Right ventricle myocardium superior (tissue), 1 donor: ENCODE measurements at regions not wholly inside any gene's neighbourhood (a gene's known extent, or its start where the extent isn't known, plus 50 kb on each side); places are given as distances from the start of the nearest gene placed in this dataset.
"Not testable (repeated sequence)": the region's sequence is repeated elsewhere in the genome, so short reads cannot be mapped to it uniquely, and the experiment has no call there.

Source experiments
- ATAC-seq: fragments of 200-7000 bp; cut with Tn5 transposase; one replicate; pipeline ENCODE4 v1.9.1; 2020; ENCODE audit warnings: mild to moderate bottlenecking; ENCODE audit not compliant: poor library complexity
- DNase-seq: peaks from one replicate; pipeline ENCODE4 v3.0.0-alpha.2; 2020
- intact Hi-C: fragments of 100-400 bp; cut with DNase I; formaldehyde crosslinking; loops from one replicate; pipeline ENCODE4 v1.11.2; 2022
- donor health status: DM: no; HTN: yes; CAD: no; lungs with severe emphysema.

DNA sequence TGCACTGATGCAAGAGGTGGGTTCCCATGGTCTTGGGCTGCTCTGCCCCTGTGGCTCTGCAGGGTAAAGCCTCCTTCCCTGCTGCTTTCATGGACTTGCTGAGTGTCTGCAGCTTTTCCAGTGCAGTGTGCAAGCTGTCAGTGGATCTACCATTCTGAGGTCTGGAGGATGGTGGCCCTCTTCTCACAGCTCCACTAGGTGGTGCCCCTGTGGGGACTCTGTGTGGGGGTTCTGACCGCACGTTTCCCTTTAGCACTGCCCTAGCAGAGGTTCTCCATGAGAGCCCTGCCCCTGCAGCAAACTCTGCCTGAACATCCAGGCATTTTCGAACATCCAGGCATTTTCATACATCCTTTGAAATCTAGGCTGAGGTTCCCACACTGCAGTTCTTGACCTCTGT is 329.8 kb upstream of the NAALADL2 start:
- DNase-seq (no peak), ATAC-seq (no peak)
- intact Hi-C loops: no loop called here

GRCh38 chr3:174531262-174531982 is 327.7 kb upstream of the NAALADL2 start:
- no peak for DNase-seq
- intact Hi-C loops: no loop called here
- ATAC-seq: no peak

DNA sequence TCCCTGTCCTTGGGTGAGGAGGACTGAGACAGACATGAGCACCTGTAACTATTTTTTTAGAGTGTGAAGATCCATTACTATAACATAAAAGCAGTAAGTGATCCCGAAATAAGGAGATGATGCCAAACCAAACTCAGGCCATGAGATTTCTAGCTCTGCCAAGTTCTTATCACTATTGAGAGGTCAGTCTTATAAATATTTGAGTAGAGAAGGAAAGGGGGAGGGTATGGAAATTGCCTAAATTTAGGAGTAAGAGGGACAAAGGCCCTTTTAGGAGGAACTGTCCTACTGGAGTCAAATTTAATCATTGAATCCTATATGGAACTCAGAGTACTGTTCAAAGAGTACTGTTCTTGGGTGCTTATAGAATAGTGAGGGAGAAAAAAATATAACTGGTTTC is 326.9 kb upstream of the NAALADL2 start:
- ATAC-seq: no peak
- no peak for DNase-seq
- intact Hi-C loops: no loop called here

DNA sequence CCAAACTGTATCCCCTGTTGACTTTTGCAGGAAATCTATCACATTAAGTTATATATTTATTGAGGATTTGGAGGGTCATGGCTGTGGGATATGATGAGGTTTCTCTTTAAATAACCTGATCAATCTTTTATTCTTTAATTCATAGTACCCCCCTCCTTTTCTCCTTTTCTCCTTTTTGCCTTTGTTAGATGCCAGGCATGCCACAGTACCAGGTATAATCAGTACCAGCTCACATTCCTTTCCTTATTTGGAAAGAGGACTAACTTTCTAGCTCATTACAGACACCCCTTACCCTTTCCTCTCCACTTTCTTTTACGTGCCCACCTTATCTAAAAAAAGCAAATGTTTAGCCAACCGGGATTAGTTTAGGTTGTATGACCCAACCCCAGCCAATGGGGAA is 326.4 kb upstream of the NAALADL2 start:
- ATAC-seq: no peak
- DNase-seq: no peak
- intact Hi-C loops: no loop called here

- ATAC-seq (no peak), DNase-seq (no peak)
- intact Hi-C loops: no loop called here
These were observed 325.8 kb upstream of the NAALADL2 start for GRCh38 chr3:174533286-174533685.

DNA sequence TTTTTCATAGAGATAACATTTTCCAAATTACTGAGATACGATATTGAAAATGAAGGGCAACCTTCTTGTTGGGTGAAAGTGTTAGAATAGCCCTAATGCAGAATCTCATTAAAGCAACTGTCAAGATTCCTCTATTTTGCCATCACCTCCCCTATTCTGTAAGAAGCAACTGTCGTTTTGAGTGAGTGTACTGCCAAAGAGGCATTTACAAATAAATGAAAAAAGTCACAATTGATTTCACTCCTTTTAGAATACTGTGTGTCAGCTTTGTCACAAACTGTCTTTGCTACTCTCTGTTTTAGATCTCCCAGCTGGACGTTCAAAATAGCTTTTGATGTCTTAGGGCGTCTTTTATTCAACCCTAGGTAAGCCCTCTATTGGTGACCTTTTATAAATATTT is 322.8 kb upstream of the NAALADL2 start:
- DNase-seq: no peak
- intact Hi-C loops: no loop called here
- no peak for ATAC-seq

GRCh38 chr3:174538151-174538550 is 321.0 kb upstream of the NAALADL2 start:
- no peak for DNase-seq
- ATAC-seq: no peak
- intact Hi-C loops: no loop called here

- DNase-seq (no peak), ATAC-seq (no peak)
- intact Hi-C loops: no loop called here
These were observed 318.8 kb upstream of the NAALADL2 start for GRCh38 chr3:174540116-174540908.

- ATAC-seq (no peak), DNase-seq (no peak)
- intact Hi-C loops: no loop called here
These were observed 317.3 kb upstream of the NAALADL2 start for GRCh38 chr3:174541708-174542315.

- ATAC-seq: no peak
- no peak for DNase-seq
- intact Hi-C loops: no loop called here
These were observed 311.2 kb upstream of the NAALADL2 start for GRCh38 chr3:174547801-174548435.

- ATAC-seq (no peak), DNase-seq (no peak)
- intact Hi-C loops: no loop called here
These were observed 310.1 kb upstream of the NAALADL2 start for GRCh38 chr3:174548841-174549623.

- intact Hi-C loops: no loop called here
- DNase-seq (no peak), ATAC-seq (no peak)
These were observed 277.6 kb upstream of the NAALADL2 start for GRCh38 chr3:174581558-174581957.

DNA sequence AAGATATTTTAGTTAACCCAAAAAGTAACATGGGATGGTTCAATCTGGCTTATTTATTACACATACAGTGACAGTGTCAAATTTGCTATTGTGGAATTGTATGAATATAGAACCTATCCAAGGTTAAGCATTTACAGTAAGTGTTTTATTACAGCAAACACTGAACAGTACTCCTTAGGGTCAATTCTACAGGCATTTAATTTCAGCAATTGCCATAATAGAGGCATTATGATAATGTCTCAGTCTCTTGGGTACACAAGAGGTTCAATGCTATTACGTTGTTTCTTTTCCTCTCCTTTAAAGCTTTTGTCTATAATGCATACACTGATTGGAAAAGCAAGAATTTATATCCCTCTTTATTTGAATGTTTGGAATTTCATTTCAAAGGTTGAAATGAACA is 275.7 kb upstream of the NAALADL2 start:
- intact Hi-C loops: no loop called here

DNA sequence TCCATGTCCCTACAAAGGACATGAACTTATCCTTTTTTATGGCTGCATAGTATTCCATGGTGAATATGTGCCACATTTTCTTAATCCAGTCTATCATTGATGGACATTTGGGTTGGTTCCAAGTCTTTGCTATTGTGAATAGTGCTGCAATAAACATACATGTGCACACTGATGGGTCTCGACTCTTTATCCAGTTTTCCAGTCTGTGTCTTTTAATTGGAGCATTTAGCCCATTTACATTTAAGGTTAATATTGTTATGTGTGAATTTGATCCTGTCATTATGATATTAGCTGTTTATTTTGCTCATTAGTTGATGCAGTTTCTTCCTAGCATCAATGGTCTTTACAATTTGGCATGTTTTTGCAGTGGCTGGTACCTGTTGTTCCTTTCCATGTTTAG is 272.0 kb upstream of the NAALADL2 start:
- ATAC-seq, intact Hi-C loops, DNase-seq: not testable (repeated sequence)

More for the DNA sequence above, 275.7 kb upstream of the NAALADL2 start:
- ATAC-seq: no peak
- DNase-seq: no peak

DNA sequence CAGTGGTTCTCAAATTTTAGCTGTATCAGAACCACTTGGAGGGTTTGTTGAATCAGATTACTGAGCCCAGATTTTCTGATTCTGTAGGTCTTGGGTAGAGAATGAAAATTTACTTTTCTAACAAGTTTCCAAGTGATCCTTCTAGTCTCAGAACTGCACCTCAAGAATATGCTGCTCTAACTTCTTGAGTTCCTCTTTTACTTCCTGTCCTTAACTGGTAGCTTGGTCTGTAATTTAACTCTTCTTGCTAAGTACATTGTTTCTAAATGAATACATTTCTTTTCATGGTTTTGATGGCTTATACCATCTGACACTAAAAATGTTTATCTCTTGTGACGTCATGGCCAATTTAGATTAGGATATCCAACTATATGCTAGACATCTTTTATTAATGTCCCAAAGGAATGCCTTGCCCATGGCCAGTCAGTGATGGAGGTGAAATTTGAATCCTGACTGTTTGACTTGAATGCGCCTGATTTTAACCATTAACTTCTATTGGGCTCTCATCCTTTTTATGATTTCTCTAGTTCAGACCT is 262.6 kb upstream of the NAALADL2 start:
- ATAC-seq (no peak), DNase-seq (no peak)
- intact Hi-C loops: no loop called here

GRCh38 chr3:174598885-174599439 is 260.2 kb upstream of the NAALADL2 start:
- intact Hi-C loops: no loop called here
- DNase-seq (no peak), ATAC-seq (no peak)

DNA sequence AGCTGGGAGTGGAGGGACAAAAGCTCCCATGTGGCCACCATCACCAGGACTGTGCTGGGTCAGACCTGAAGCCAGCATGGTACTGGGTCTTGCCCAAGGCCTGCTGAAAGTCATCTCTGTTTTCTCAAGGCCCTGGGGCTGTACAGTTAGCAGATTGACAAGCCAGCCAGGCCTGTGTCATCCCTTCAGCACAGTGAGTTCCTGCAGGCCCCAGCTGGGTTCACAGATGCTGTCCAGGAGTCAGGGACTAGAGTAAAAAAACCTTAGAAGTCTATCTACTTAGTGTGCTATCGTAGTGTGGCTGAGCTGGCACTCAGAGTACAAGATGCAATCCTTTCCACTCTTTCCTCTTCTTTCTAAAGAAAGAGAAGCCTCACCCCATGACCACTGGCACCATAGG is 246.0 kb upstream of the NAALADL2 start:
- ATAC-seq (no peak), DNase-seq (no peak)
- intact Hi-C loops: no loop called here

DNA sequence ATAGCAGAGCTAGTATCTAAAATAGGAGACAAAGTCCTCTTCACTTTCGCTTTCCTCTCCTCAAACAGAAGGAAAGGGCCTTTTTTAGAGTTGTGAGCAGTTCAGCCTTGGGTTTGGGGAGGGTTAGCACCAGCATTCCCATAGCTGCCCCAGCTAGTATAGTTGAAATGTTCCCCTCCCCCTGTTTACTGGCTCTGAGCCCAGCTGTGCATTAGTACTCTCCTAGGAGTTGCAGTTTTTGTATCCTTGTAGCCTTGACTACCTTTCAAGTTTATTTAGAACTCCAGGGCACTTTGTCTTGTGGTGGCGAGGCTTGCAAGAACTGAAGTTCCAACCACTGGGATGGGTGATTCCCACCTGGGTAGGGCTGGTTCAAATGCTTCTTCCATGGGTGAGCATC is 245.1 kb upstream of the NAALADL2 start:
- intact Hi-C loops: no loop called here
- ATAC-seq: no peak
- DNase-seq: no peak
